Posterior vena cava (tissue), 2 donors: ENCODE measurements at regions not wholly inside any gene's neighbourhood (a gene's known extent, or its start where the extent isn't known, plus 50 kb on each side); places are given as distances from the start of the nearest gene placed in this dataset.

ENCODE experiments used
- DNase-seq: peaks from one replicate; pipeline ENCODE4 v3.0.0-alpha.2; 2020; ENCODE audit warnings: low spot score
- intact Hi-C, 2 donors: fragments of 100-400 bp; cut with DNase I; formaldehyde crosslinking; loops; one replicate each; pipeline versions ENCODE4 v1.14.1 to v1.14.2; 2022 to 2023
- donor health status: DM: yes; HTN: yes; CAD: no.
- donor health status: DM: yes; HTN: yes; CAD: no.

DNA sequence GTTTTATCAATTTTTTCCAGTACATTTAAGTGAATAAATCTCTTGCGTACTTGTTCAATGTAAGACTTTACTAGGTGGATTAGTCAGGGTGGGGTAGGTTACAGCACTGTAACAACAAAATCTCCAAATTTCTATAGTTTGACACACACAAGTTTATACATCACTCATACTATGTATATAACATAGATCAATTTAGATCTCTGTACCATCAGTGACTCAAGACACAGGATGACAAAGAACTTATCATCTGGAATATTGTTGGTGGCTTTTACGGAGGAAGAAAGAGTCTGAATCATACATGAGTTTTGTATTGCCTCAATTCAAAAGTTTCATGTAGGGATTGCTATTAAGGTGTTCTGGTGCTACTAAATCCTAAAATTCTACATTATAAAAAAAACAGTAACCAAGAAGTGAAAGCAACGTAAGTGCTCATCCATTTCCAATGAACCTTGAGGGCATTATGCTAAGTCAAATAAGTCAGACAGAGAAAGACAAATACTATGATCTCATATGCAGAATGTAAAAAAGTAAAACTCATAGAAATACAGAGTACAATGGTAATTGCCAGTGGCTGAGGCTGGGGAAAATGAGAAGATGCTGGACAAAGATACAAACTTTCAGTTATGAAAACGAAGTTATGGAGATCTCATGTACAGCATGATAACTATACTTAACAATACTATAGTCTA, 98.0 kb upstream of the DKK2 start:
- intact Hi-C loops, result no loop called here
- no peak for DNase-seq

DNA sequence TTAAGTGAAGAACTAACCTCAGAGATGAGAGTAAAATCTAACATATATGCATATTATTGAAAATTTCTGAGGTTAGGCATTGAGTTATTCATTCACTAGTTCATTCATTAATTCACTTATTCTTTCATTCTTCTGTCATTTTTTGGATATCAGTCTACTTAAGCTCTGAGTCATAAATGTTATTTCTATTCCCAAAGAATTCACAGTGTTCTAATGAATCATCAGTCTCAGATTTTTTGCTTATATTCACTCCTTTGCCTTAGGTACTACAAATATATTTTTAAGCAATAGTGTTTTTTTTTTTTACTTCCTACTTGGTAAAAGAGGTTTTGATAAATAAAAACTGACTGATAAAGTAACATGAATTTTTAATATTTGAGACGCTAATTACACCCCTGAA, 95.2 kb upstream of the DKK2 start:
- DNase-seq, result no peak
- intact Hi-C loops, result no loop called here

DNA sequence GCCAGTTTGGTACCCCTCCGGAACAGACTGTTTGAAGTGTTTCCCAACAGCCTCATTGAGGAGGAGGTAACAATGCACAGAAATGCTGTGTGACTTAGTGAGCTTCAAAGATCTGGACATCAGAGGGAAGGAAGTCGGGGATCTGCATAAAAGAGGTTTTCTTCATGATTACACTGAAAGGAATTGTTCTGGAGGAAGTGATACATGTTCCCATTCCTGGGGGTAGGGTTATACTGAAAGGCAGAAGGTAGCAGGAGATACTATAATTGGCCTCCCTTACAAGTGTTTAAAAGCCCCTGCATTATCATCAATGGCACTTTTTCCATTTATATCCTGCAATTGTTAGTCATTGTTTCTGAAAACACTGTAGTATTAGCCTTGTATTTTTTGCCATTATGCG, 94.0 kb upstream of the DKK2 start:
- intact Hi-C loops, result no loop called here
- DNase-seq, result no peak

DNA sequence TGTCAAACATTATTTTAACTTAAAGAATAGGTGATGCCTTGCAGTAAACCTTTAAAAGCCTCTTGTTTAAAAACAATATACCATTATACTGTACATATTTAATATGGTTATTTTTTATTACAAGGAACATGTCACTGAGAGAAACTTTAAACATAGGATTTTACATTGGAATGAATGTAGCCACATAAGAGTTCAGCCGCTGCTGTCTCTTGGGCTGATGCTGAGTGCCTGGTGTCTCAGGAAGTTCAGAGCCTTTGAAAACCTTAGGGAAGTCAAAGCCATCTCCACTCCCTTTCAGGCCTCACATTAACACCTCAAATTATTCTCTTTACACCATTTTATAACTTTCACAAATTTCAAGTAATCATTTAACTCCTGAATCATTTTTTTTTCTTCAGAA, 93.5 kb upstream of the DKK2 start:
- intact Hi-C loops, result no loop called here
- DNase-seq, result no peak

DNA sequence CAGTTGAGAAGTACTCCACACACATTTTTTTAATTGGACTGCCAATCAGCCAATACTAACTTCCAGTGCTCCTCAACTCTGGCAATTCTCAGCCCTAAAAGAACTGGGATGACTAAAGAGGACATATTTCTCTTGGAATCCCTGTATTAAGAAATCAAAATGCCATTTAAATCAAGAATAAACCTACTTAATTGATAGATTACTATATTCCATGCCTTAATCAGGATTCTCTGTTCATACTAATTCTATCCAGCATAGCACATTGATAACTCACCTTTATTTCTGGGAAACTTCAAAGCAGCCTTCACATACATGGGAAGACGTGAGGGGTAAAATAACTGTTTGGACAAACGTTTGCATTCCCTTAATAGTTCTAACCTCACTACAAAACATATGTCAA, 93.0 kb upstream of the DKK2 start:
- DNase-seq, result no peak
- intact Hi-C loops, result no loop called here

DNA sequence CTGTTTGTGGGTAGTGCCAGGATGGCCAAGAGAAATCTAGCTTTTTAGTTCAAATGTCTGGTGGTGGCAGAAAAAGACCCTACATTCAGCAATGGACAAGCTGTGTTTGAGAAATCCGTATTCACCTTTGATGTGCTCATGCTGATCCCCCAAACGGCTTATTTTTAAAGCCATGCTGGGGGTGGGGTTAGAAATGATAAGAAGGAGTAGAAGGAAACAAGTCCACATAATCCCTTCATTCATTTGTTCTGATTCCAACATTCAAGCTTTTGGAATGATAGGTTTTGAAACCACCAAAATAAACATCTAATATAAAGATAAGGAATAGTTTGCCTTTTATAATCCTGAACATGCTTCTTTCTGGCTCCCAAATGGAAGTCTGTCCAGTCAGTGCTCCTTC, 92.0 kb upstream of the DKK2 start:
- DNase-seq, result no peak
- intact Hi-C loops, result no loop called here

DNA sequence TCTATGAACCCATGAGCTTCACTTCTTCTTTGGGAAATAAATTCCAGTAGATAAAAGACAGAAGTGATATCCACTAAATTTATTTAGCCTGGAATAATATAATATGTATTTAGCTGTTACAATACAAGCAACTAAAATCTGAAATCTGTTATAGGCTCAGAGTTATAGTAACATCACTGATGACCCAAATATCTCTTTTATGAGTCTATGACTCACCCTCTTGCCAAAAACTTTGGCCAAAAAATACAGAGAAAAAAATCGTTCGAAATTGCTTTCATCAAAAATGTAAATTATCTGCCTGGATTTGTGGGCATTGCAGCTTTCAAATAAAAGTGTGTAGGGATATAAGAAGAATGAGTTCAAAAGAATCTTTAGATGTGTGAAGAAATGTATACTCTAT, 89.4 kb upstream of the DKK2 start:
- intact Hi-C loops, result no loop called here
- DNase-seq, result no peak

DNA sequence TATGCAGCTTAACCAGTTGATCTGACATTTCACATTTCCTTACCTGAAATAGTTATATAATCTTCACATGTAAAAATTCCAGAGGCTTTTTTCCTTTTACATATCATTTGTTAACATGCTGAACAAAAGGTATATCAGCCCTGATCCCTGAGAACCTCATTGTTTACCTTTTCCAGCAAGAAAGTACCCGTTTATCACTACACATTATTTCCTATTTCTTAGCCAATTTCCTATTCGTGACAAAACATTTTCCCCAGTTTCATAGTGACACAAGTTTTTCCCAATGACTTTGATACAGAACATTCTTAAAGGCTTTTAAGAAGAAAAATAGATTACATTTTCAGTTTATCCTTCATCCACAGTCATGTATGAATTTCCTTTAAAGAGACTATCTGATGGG, 86.6 kb upstream of the DKK2 start:
- no peak for DNase-seq

DNA sequence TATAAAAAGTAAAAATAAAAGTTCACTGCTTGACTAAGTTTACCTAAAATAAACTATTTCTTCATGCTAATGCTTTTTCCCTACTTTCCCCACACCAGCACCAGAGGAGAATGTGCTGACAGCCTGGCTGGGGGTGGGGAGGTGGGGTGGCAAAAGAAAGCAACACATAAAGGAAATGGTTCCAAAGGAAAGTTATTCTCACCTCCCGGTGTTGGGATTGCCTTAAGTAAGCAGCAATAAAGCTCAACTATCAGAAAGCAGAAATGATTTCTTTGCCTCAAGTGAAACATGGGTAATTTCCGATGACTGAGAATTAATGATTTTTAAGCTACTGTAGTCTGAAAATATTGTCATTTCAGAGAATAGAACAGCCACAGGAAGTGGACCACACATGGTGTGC, 84.5 kb upstream of the DKK2 start:
- intact Hi-C loops, result no loop called here

More for the DNA sequence above, 86.6 kb upstream of the DKK2 start:
- intact Hi-C loops, result no loop called here

DNA sequence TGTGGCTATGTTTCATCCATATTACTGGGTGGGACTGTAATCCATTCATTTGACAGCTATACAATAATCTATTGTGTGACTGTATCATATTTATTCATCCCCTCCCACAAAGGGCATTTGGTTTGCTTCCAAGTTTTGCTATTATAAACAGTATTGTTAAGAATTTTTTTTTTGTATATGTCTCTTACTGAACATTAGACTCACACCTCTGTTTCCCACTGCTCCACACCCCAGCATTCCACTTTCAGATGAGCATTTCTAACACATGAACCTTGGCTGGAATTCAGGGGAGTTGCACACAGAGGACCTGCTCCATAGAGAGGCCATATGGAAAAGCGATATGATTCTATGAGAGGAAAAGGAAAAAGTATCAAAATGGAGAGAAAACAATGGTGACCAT, 81.6 kb upstream of the DKK2 start:
- no peak for DNase-seq
- intact Hi-C loops, result no loop called here

More for the DNA sequence above, 84.5 kb upstream of the DKK2 start:
- DNase-seq, result no peak

DNA sequence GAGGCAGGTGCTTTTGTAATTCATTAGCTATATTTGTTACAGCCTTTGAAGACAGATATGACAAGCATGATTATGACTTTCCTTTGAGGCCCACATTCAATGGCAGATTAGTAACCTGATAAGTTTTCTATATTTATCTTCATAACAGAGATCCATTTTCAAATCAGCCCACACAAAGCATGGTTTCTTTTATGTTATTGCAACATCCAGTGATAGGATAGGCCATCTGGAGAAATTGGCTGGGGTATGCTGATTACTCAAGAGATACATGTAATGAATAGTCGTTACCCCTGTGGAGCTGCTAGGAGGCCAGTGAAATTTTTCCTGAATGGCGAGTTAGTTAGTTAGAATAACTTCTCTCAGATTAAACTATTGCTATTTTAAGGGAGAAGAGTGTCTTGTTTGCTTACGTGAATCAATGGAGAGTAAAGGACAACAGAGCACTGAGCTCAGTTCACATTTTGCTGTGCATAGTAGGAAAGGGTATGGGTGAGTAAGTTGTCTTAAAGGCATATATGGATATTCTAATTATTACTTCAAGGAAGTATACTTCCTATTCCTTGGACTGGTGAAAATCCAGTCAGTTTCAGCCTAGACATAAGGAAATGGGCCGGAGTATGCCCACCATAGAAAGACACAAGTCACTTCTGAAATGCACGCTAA, 79.2 kb upstream of the DKK2 start:
- intact Hi-C loops, result no loop called here
- no peak for DNase-seq

DNA sequence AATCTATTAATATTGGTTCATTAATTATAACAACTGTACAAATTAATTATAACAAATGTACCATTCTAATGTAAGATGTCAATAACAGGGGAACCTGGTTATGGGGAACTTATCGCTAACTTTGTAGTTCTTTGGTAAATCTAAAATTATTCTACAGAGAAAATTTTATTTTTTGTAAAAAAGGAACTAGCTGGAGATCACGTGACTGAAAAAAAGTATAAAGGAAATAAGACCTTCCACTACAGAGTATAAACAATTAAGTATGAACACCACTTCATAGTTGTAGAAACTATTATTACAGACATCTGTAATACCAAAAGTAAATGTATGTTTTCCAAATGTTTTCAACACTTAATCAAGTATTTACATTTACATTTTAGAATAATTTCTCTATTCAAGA, 77.9 kb upstream of the DKK2 start:
- DNase-seq, result no peak
- intact Hi-C loops, result no loop called here

DNA sequence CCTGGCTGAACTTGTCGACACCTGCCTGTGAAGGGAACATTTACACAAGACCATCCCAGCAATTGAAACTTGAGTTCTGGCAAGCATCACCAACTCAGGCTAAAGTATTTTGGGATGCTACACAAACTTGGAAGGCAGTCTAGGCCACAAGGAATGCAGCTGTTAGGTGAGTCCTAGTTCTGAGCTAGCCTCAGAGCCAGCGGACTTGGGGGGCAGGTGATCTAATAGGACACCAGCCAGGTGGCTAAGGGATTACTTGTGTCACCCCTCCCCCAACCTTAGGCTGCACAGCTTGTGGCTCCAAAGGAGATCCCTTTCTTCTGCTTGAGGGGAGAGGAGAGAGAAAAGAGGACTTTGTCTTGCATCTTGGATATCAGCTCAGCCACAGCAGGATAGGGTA, 62.3 kb upstream of the DKK2 start:
- no peak for DNase-seq
- intact Hi-C loops, result no loop called here

DNA sequence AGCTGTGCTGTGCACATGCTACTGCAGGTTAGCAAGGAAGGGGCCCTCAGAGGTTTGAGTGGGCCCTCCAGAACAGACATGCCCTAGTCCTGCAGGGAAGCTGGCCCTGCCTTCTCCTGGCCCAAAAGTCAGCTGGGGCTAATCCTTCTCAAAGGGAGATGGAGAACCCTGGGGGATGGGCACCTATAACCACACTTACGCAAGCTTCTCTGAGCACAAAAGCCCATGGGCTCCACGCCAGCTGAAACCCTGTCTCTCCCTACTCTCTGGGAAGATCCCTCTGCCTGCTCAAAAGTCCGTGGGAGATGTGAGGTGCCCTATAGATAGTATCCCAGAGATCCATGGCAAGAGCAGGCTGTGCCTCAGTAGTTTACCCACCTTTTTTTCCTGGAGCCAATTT, 58.9 kb upstream of the DKK2 start:
- no peak for DNase-seq
- intact Hi-C loops, result no loop called here

DNA sequence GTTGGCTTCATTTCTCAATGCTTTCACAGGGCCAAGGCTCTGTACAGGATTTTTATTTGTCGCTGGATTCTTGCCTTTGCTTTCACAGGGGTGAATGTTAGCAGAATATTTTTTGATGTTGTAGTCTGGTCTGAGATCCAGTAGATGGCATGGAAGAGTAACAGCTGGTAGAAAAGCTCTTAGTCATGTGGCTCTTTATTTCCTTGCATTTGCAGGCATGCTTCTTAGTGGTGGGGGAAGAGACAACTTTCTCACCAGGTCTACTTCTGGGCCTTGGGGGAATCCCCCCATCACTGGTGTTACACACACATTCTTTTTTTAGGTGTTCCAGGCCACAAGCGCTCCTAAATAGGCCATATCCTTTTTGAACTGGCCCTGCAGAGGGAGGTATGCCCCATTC, 58.2 kb upstream of the DKK2 start:
- intact Hi-C loops, result no loop called here
- no peak for DNase-seq
